GM18507 (cell line): ENCODE measurements at regions not wholly inside any gene's neighbourhood (a gene's known extent, or its start where the extent isn't known, plus 50 kb on each side); places are given as distances from the start of the nearest gene placed in this dataset.
"Not testable (repeated sequence)": the region's sequence is repeated elsewhere in the genome, so short reads cannot be mapped to it uniquely, and the experiment has no call there.

ENCODE experiments used
- DNase-seq: peaks from one replicate; pipeline ENCODE4 v3.0.0; 2011; ENCODE audit warnings: low read depth; ENCODE audit not compliant: insufficient read length; ENCODE audit errors: extremely low spot score
- FAIRE-seq: peaks from 2 replicates; lab custom pipeline; 2011; peaks lifted over from hg19 to GRCh38; lab: Jason Lieb, UNC

DNA sequence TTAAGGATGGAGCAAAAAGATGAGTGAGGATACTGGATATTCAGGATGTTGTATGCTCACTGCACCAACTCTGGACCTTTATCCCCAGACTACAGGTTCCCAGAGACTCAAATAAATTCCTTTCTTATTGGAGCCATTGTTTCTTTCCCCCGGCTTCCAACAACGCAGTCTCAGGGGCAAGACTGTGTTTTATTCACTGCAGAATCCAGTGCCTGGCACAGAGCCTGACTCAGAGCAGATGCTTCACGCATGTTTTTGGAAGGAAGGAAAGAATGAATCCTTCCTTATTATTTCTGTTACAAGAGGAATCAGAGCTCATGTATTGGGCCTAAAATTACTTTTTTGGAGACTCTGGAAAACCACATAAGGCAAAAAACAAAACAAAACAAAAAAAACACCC lies 96.0 kb upstream of the VGLL4 start:
- FAIRE-seq (no peak), DNase-seq (no peak)

DNA sequence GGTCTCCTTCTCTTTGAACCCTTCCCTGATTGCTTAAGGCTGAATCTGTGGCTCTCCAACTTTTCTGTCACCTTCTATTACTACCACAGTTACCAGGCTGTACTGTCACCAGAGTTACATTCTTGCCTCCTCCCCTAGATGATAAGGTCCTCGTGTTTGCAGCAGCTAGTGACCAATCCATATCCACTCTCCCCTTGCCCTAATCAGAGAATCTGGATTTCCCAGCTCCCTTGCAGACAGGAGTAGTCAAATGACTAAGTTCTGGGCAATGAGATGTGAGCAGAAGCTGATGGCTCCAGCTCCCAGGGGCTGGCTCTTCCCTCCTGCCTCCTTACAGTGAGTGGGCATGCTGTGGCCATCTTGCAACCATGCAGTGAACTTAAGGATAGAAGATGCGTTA lies 95.4 kb upstream of the VGLL4 start:
- DNase-seq: no peak
- FAIRE-seq: no peak

DNA sequence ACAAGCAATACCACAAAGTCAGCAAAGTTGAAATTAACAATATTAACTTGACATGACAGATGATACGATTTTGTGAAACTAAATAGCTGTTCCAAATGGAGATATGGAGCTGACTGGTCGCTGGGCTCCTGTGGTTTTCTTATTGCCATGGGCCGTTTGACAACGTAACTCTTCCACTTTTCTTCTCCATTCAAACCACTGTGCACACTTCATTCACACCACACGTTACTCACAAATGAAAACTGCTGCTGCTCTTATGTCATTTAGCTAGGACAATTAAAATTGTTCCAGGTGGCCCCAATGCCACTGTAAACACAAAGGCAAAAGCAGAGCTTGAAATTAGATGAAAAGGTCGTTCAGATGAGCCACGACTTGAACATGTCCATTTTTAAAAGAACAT lies 94.0 kb upstream of the VGLL4 start:
- DNase-seq (no peak), FAIRE-seq (no peak)

- peak; percentile 9 for FAIRE-seq
- DNase-seq: no peak
Measured at GRCh38 chr3:11736136-11736833, 92.6 kb upstream of the VGLL4 start.

- FAIRE-seq (no peak), DNase-seq (no peak)
Measured at GRCh38 chr3:11735638-11736037, 91.9 kb upstream of the VGLL4 start.

DNA sequence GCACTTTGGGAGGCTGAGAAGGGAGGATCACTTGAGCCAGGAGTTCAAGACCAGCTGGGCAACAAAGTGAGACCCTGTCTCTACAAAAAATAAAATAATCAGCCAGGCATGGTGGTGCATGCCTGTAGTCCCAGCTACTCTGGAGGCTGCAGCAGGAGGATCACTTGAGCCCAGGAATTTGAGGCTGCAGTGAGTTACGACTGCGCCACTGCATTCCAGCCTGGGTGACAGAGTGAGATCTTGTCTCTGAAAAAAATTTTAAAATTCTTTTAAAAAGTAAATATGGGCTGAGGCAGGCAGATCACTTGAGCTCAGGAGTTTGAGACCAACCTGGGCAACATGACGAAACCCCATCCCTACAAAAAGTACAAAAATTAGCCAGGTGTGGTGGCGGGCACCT lies 91.4 kb upstream of the VGLL4 start:
- not testable (repeated sequence) for DNase-seq, FAIRE-seq

DNA sequence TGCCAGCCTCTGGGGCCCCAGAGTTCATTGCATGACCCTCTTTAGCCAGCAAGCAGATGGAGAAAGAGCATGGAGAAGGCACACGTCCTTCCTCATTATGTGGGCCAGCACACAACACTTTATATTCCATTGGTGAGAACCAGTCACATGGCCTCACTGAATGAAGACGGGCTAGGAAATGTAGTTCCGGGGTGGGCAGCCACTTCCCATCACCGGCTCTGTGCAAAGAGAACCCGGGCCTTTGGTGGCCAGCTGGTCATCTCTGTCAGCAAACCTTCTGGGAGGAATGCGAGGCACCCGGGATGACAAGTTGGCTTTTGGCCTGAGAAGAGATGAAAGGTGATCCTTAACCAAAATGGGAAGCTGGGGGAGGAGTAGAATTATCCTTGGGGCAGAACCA lies 90.2 kb upstream of the VGLL4 start:
- DNase-seq: no peak
- no peak for FAIRE-seq

DNA sequence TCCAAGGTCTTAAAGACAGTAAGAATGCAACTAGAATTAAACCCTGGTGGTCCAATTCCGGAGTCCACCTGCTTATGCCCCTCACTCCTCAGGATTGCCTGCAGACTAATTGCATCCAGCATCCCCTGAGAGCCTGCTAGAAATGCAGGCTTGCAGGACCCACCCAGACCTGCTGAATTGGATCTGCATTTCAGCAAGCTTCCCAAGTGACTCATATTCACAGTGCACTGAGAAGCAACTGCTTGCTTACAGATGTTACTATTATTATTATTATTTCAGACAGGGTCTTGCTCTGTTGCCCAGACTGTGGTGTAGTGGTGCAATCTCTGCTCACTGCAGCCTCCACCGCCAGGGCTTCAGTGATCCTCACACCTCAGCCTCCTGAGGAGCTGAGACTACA lies 83.5 kb upstream of the VGLL4 start:
- FAIRE-seq (no peak), DNase-seq (no peak)

DNA sequence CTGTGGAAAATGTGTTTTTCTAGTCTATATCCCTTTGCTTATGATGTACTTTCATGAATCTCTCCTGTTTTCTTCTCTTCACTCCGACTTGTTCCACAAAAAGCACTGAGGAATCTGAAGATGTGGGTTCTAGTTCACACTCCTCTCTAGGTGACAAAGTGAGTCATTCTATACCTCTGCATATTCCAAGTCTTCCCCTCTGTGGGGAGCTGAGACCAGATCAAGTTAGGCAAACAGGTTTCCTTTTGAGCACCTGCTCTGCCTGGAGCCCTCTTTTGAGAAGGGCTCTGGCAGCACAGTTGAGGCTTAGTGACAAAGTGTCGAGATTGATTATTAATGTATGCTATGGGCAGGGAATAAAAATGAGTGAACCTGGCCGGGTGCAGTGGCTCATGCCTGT lies 82.4 kb upstream of the VGLL4 start:
- DNase-seq (no peak), FAIRE-seq (no peak)

GRCh38 chr3:11725340-11725641 lies 81.6 kb upstream of the VGLL4 start:
- FAIRE-seq, DNase-seq: not testable (repeated sequence)

GRCh38 chr3:11724615-11725339 lies 81.1 kb upstream of the VGLL4 start:
- peak; percentile 57 for FAIRE-seq

GRCh38 chr3:11721479-11721878 lies 77.8 kb upstream of the VGLL4 start:
- FAIRE-seq (no peak), DNase-seq (no peak)

More at GRCh38 chr3:11724615-11725339, 81.1 kb upstream of the VGLL4 start:
- peak; percentile 18 for DNase-seq

GRCh38 chr3:11720917-11721411 lies 77.2 kb upstream of the VGLL4 start:
- DNase-seq (no peak), FAIRE-seq (no peak)

- FAIRE-seq: no peak
- peak; percentile 14 for DNase-seq
Measured at GRCh38 chr3:11720304-11720898, 76.7 kb upstream of the VGLL4 start.

DNA sequence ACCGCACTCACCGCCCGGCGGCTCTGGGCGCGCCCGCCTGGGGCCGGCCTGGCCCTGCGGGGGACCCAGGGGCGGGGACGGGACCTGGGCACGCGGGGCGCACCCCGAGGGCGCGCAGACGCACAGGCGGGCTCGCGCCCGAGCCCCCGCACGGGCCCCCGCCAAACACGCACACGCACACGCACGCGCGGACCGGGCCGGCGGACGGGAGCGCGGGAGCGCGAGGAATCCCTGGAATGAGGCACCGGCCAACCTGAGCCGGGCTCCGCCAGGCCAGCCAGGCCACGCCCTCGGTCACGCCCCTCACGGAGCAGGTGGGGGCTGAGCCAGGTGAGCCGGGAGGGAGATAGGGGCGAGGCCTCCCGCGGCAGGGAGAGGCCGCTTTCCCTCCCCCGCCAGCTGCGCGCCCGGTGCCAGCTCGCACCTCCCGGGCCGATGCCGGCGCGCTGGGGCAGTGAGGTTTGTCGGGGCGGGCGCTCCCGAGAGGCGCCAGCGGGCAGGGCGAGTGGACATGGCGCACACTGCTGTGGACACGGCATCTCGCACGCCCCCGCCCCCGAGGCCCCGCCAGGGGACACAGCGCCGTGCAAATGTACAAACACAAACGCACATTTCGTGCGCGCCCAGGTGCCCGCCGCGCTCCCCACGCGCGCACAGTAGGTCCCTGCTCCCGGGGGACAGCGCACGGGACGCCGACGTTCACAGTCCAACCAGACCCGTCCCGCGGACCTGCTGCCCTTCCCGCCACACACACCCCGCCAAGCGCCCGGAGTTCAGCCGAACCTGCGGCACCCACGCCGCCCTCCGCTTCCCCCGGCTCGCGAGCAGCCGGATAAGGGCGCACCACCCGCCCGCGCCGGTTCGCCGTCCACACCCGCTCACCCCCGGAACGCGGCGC lies 75.9 kb upstream of the VGLL4 start:
- no peak for FAIRE-seq

GRCh38 chr3:11718637-11719405 lies 75.1 kb upstream of the VGLL4 start:
- DNase-seq (peak; percentile 7), FAIRE-seq (peak; percentile 65)

More for the DNA sequence above, 75.9 kb upstream of the VGLL4 start:
- peak; percentile 49 for DNase-seq

- FAIRE-seq (no peak), DNase-seq (no peak)
Measured at GRCh38 chr3:11717768-11718636, 74.3 kb upstream of the VGLL4 start.

DNA sequence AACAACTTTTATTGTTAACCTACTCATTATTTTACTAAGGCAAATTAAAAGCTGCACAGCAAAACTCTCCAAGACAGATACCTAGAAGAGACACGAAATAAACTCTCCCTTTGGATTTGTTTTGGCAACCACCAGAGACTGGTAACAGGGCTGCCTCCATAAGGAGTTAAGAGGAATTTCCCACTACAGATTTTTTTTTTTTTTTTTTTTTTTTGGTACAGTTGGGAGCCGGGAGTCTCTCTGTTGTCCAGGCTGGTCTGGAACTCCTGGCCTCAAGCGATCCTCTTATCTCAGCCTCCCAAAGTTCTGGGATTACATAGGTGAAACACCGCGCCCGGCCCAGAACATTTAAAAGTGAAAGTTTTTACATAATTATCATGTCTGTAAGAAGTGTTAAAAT lies 73.6 kb upstream of the VGLL4 start:
- DNase-seq (no peak), FAIRE-seq (no peak)
